Activated T-cell treated with anti-CD3 and anti-CD28 coated beads, Interleukin-2, amount 50 U/mL, for 48 hours (primary cell): ENCODE measurements at regions not wholly inside any gene's neighbourhood (a gene's known extent, or its start where the extent isn't known, plus 50 kb on each side); places are given as distances from the start of the nearest gene placed in this dataset.

ENCODE experiments used
- DNase-seq, 2 experiments: peaks; one replicate each; pipeline ENCODE4 v3.0.0-alpha.2; 2020

DNA sequence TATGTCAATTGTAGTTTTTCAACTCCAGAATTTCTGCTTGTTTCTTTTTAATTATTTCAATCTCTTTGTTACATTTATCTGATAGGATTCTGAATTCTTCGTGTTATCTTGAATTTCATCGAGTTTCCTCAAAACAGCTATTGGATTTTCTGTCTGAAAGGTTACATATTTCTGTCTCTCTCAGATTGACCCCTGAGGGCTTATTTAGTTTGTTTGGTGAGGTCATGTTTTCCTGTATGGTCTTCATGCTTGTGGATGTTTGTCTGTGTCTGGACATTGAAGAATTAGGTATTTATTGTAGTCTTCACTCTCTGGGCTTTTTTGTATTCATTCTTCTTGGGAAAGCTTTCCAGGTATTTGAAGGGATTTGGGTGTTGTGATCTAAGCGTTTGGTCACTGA, 85.6 kb downstream of the SNAPC1 start:
- no peak for DNase-seq

DNA sequence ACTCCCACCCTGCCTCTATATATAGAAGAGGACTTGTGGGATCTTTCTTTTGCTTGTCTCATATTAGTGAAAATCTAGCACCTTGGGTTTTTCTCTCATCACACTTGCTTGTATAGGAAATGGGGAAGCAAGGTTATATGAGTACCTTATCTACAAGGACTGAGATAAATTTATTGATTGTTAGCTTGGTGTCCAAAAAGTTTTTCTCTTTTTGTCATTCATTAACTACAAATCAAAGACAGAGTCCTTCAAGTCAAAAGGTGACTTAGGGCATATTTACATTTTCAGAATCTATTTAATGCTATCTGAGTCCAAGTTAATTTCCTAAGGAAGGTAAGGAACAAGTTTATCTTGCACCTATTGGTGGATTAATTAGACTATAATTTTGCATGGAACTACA, 92.7 kb downstream of the SNAPC1 start:
- no peak for DNase-seq

DNA sequence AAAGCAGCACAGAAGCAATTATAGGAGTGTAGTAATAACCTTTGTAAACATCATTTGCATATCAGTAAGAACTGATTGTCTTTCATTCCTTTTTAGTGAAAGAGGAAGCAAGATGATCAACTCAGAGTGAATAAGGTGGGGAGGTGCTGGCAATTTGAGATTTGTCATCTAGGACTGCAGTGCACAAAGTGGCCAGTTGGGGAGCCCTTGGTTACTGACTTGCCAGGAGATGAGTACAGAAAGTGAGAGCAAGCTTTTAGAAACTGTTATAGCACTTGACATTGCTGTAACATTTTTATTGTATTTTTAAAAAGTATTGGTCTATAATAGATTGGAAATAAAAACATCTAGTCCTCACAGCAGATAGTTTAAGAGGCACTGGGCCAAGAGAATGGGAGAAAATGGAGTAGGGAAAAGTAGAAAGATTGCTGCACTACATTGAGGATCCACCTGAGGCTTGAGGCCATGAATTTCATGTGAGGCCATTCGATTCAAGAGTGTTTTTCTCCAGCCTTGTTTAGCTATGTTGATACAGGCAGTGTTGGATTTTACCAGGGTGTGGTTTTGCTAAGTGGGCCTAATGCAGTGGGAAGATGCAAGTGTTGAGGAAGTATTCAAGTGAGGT, 98.2 kb downstream of the SNAPC1 start:
- DNase-seq = peak; percentile 81

DNA sequence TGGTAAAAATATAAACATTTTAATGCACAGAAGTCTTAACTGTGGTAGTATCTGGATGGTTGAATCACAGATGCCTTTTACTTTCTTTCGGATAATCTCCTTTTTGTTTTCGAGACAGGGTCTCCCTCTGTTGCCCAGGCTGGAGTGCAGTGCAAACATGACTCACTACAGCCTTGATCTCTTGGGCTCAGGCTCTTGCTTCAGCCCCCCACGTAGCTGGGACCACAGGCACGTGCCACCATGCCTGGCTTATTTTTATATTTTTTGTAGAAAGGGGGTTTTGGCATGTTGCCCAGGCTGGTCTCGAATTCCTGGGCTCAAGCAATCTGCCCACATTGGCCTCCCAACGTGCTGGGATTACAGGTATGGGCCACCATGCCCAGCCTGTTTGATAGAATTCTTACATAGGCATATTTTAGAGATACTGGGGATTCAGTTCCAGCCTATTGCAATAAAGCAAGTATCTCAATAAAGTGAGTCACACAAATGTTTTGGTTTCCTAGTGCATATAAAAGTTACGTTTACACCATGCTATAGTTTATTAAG, 99.2 kb downstream of the SNAPC1 start:
- no peak for DNase-seq

DNA sequence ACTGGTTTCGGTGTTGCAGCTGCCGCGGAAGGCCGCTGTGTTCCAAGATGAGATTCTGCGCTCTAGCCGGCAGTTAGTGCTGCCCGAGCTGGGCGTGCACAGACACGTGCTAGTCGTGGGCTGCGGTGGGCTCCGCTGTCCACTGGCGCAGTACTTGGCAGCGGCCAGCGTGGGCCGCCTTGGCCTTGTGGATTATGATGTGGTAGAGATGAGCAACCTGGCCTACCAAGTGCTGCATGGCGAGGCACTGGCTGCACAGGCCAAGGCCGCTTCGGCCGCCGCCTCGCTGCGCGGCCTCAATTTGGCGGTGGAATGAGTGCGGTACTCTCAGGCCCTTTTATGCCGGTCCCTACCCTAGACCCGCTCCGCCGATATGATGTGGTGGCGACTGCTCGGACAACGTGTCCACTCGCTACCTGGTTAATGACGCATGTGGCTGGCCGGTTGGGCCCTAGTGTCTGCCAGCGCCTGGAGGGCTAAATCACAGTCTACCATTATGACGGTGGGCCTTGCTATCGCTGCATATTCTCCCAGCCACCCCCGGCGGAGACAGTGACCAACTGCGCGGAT, 102.2 kb downstream of the SNAPC1 start:
- DNase-seq = no peak

DNA sequence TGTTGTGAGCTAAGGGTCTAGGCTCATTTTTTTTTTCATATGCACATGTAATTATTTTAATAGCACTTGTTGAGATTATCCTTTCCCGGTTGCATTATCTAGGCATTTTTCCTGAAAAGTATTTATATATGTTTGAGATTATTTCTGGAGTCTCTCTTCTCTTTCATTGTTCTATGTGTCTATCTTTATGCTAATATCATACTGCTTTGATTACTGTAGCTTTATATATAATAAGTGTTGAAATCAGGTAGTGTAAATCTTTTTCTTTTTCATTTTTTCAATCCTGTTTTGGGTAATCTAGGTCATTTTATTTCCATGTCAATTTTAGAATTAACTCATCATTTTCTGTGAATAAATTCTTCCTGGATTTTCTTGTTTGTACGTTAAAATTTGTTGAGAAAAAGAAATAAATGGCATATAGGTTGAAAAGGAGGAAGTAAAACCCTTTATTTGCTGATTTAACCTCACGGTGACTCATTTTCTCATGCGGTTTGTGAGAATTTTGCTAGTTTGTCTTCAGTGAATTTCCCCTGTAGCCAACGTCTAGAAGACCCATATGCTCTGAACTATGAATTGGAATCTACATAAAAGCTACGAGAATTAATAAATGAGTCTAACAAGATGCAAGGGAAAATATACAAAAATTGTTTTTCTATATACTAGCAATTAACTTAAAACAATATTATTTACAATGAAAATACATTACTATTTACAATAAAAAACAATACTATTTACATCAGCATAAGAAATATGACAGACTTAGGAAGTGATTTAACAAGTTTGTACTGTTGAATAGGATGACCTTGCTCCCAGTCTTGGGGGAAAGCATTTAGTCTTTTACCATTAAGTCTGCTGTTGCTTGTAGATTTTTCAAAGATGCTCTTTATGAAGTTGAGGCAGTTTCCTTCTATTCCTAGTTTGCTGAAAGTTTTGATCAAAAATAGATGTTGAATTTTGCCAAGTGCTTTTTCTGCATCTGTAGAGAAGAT, 105.0 kb downstream of the SNAPC1 start:
- no peak for DNase-seq

DNA sequence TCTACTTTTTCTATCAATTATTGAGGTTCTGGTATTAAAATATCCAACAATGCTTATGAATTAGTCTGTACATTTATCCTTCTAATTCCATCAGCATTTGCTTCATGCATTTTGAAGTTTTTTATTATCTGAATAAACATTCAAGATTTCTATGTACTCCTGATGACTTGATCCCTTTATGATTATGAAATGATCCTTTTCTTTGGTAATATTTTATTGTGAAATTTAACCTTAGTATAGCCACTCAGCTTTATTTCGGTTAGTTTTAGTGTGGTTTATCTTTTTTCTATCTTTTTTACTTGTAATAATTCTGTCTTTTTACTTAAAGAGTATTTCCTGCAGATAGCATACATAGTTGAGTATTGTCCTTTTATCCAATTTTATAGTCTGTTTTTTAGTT, 106.6 kb downstream of the SNAPC1 start:
- DNase-seq = no peak

DNA sequence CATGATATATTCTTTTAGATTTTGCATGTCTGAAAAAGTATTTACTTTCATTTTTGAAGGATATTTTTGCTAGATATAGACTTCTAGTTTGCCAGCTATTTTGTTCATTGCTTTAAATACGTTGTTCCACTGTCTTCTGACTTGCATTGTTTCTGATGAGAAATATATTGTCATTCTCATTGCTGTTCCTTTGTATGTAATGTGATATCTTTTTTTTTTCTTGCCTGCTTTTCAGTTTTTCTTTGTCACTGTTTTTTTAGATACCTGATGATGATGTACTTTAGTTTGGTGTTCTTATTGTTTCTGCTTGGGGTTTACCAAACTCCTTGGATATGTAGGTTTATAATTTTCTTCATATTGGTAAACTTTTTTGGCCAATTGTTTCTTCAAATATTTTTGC, 107.9 kb downstream of the SNAPC1 start:
- no peak for DNase-seq

DNA sequence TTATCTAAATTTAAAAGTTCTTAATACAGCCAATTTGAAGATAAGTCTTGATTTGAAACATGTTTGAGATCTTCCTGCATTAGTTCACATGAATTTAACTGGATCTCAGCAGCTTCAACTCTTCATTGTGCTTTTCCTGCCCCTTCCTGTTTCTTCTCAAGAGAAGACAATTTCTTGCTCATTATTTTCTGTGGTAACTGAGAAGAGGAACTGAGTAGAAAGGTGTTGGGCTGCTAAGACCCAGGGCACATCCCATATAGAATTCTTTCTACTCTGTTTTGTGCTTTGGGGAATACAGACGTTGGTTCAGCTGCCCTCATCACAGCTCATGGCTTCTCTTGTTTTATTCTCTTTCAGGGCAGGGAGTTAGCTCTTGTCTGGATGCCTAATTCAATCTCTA, 110.2 kb downstream of the SNAPC1 start:
- DNase-seq = no peak

DNA sequence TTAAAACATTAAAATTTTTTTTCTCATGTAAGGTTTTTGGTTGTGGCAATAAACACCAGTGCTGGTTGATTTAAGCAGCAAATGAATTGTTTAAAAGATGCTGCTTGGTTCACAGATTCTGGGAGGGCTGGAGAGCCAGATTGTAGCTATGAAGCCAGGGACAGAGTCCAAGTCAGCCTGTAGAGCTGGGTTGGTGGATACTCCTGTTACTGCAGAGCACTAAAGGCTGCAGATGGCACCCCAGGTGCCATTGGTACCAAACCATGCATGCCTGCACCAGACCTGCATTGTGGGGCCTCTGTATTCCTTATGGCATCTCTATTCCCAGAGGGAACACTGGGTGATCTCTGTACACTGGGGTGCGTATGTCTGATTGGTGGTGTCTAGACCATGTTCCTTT, 113.3 kb downstream of the SNAPC1 start:
- no peak for DNase-seq

DNA sequence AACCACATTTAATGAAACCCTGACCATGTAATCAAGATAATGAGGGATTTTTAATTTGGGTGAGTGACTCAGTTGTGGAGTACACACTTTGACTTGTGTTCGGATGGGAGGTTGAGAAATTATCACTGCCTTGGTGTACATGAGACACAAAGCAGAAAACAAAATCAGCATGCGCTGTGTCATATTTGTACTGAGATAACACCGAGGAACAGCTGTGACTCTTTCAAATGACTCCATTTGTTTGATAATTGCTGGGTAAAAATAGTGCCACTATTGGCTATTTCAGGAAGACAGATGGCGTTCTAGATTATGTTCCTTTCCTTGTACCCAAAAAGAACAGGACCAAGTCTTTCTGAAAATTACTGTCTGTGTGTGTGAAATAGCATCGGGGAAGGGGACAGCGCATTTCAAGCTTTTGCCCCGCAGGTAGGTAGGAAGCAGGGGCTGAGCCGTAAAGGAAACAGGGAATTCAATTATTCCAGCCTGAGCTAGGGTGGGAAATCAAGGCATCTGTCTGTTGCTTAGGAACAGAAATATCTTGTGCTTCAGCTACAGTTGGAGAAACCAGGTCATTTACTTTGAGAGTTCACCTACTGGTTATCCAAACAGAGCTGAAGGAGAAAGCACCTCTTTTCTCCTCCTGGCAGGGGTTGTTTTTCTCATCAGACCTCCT, 114.3 kb downstream of the SNAPC1 start:
- no peak for DNase-seq

DNA sequence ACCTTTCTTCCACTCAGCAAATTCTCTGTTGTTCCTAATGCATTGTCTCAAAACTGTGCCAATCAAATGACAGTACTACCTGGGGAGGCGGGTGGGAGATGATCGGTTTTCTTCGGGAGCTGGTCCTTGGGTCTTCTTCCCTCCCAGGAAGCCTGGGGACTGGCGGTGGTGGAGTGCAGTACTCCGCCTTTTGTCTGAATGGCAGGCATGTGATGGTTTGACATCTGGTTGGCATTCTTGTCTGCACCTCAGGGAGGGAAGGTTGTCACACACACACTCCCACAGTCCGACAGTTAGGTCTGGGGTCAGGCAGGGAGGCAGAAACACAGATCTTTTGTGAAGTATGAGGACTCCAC, 114.8 kb downstream of the SNAPC1 start:
- DNase-seq = no peak

DNA sequence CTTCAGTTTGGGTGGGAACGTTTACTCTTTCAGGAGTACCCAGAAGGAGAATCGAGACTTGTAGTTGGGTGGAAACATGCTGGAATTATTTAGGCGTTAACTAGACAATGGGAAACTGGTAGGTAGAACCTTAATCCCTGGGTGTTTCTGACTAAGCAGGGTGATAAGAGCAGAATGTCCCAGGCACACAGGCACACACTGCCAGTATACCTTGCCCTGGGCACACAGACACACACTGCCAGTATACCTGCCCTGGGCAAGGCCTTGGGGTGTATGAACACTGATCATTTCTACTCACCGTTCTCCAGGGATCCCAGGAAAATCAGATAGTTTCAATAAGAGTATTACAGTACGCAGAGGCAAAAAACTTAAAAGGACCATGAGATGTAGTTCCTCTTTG, 115.5 kb downstream of the SNAPC1 start:
- DNase-seq = no peak

DNA sequence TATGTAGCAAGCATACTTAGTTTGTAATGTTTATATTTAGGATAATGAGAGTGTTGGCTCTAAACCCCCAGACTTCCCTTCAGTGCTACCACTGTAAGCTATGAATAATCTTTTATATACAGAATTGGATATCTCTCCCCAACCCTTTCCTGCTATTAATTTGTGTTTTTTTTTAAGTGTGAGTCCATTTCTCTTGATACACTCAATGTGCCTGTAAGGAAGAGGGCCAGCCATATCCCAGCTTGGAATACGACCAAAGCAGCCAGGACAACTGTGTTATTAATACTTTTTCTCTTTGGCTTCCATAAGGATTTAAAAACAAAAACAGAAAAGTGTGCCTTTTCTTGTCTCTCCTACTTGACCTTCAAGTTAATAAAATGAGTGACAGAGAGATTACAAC, 116.7 kb downstream of the SNAPC1 start:
- no peak for DNase-seq

DNA sequence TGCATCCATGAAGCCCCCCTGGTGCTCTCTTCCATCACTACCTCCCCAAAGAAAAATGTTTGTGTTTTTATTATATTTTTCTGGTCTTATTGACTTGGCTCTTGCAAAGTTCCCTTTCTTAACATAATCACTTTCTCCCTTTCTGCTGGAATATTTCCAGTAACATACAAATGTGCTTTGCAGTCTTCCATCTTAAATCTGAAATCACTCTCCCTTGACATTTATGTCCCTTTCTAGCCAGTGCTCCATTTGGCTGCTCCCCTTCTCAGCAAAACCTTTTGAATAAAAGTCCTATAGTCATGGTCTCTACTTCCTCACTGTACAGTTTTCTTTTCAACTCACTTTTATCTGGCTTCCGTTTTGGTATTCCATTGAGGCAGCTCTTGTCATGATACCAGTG, 118.8 kb downstream of the SNAPC1 start:
- no peak for DNase-seq

DNA sequence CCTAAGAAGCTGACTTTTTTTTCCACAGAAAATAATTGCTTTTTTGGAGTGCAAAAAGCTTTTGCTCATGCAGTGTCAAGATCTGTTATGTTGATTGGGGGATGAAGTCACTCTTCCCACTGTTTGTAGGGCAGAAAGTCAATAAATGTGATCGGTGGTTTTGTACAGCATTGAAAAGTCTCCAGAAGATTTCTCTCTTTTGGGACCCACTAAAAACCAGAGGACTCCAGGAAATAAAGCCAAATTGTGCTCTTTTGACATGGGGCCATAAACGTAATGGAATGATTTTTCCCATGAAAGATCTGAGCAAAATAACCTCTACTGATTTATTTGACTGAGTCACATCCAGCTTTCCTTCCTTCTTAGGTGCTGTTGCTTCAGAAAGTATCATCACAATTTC, 122.5 kb downstream of the SNAPC1 start:
- DNase-seq = no peak

DNA sequence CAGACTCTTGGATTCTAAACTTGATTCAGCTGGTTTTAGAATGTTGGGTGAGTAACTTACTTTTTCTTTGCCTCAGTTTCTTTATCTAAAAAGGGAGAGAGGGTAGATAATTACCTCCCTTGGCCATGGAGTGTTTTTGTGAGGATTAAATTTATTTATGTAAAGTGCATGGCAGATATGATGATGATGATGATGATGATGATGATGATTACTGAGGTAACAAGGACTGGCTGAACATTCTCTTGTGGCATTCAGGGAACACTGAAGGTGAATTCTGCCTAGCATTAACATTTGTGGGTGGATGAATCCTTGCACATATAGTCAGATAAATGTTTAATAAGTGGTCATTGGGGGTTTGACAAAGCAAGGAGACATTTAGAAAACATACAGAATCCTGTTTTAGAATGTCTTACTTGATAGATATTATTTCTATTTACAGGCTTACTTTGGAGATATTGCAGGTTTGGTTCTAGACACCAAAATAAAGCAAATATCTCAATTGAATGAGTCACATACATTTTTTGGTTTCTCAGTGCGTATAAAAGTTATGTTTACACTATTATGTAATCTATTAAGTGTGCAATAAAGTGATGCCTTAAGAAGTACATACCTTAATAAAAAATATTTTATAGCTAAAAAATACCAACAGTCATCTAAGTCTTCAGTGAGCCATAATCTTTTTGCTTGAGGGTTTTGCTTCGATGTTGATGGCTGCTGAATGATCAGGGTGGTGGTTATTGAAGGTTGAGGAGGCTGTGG, 123.2 kb downstream of the SNAPC1 start:
- no peak for DNase-seq

DNA sequence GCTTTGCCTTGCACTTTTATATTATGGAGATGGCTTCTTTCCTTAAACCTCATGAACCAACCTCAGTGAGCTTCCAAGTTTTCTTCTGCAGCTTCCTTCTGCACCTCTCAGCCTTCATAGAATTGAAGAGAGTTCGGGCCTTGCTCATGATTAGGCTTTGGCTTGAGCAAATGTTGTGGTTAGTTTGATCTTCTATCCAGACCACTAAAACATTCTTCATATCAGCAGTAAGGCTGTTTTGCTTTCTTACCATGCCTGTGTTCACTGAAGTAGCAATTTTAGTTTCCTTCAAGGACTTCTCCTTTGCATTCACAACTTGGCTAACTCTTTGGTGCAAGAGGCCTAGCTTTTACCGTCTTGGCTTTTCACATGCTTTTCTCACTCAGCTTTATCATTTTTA, 125.4 kb downstream of the SNAPC1 start:
- DNase-seq = no peak

DNA sequence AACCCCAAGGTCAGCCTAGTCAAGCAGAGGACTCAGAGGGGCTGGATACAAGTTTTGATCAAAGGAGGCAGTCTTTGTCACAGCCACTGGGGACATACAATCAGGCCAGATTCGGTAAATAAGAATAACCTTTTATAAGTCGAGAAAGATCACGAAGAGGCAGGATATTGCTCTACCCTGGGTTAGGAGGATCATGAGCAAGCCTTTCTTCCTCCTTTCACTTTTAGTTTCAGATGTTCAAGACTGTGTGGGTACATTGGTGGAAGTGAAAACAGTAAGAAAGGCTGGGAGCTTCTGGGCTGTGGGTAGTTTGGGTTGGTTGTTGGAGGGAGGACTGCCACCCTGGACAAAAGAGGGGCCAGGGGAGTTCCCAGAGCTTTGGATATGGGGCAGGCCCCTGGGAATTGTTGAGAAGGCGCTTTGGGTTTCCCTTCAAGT, 127.7 kb downstream of the SNAPC1 start:
- peak; percentile 22 to 35 for DNase-seq

DNA sequence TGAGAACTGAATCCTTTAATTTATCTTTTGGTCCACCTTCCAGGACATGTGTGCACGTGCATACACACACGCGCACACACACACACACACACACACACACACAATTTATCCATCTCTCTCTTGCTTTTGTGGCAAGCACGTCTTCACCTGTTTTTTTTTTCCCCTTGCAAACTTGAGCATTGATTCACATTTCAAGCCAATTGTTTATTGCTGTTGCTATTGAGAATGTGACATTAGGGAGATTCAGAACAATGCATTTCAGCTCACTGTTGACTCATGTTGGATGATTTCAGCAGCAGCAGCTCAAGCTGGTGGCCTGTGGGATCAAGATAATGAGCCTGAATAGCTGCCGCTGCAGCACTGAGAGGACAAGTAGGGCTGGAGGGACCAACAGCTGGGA, 128.9 kb downstream of the SNAPC1 start:
- DNase-seq = no peak

DNA sequence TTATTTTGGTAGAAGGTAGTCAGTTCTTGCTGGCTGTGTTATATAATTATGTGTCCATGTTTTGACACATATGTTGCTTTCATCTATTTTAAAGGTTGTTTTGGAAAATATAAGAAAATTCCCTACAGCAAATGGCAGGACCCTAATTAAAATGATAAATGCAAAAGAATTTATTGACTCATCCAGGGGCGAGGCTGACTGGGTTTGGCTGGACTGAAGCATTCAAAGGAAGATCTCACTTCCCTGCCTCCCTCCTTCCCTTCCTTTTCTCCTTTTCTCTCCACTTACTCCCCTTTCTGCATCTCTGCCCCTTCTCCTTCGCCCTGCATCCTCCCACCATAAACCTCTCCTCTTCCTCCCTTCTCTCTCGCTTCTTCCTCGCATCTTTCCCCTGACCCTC, 129.6 kb downstream of the SNAPC1 start:
- no peak for DNase-seq

DNA sequence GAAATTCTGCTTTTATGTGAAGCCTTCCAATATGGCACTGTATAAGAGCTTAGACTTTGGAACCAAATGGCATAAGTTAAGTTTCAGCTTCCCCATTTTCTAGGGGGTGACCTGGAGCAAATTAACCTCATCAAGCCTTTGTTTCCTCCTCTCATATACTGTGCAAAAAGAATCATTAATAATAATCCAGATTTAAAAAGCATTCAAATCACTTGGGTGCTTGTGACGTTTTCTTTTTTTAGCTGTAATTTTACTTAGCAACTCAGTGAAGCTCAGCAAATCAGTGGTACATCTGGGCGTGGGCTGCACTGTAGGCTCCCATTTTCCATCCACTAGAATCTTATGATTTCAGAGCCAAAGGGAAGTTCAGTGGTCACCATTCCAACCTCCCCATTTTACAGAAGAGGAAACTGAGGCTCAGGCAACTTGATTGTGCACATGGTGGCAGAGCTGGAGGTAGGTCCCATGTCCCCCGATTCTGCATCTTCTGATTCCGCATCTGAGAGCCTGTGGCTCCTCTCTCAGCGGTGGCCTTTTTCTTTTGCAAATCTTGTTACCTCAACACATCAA, 131.2 kb downstream of the SNAPC1 start:
- DNase-seq = no peak
